Activated CD8-positive, alpha-beta memory T cell treated with anti-CD3 and anti-CD28 coated beads, Interleukin-2, amount 50 U/mL, for 4 hours (primary cell): ENCODE measurements at regions not wholly inside any gene's neighbourhood (a gene's known extent, or its start where the extent isn't known, plus 50 kb on each side); places are given as distances from the start of the nearest gene placed in this dataset.
A peak's percentile ranks its signal among the peaks of the same experiment; 100 is the strongest.

Experiments
- DNase-seq: peaks from one replicate; pipeline ENCODE4 v3.0.0-alpha.2; 2020

DNA sequence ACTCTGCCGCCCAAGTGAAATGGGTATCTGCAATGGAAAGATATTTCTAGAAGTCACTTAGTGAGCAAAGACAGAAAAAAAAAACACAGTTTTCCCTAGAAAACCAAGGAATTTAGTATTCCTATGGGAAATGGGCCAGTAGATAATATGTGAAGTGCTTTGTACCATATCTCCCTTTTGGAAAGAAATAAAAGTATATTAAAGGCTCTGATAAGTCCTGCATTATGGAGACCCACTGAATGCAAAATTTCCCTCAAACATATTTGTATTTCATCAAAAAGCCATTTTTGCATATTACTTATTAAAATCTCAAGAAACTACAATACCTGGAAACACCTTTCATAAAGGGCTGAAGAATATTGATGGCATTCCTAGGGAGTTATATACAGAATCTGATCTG lies 51.6 kb upstream of the DYNLRB2 start:
- no peak for DNase-seq

DNA sequence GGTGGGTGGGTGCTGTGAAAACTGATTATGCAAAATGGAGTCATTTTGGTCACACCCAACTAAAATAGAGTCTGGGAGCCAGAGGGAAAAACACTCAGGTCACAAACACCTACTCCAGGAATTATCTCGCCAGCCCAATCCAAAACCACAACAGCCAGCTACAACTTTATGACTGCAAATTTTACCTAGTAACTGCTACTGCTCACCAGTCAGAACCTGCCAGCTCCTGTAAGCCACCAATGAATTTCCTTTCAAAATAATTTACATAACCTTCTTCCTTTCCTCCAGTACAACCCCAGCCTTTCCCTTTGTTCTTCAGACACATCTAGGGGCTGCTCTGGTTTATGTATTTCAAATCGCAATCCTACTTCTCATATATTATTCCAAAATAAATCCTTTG lies 52.6 kb upstream of the DYNLRB2 start:
- DNase-seq: no peak

DNA sequence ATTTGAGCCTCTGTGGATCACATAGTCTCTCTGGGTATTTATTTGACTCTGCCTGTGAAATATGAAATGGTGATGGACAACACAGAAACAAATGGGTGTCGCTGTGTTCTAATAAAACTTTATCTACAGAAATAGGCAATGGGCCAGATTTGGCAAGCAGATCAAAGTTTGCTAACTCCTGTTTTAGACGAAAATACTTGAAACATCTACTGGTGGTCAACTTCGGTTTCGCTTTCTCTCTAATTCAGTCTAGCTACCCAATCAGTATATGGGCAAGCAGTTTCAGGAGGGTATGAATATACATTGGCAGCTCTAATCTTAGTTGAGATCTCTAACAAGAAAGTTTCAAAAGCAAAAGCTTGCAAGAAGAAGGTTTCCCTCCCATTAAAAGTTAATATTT lies 60.1 kb upstream of the DYNLRB2 start:
- no peak for DNase-seq

DNA sequence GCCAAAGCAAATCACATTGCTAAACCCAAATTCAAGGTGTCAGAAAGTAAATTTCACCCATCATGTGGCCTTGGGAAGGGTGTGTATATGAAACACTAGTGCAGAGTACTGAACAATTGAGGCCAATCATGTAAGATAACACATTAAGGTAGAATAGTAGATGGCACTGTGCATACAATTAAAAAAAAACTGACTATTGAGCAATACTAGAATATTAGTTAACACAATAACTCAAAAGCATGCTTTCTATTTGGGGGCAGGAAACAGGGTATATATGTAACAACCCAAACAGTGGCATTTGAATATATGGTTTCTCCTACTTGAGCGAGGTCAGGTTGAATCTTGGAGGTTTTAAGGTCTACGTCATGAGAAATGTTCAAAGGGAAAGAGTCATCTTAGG lies 63.0 kb upstream of the DYNLRB2 start:
- no peak for DNase-seq

DNA sequence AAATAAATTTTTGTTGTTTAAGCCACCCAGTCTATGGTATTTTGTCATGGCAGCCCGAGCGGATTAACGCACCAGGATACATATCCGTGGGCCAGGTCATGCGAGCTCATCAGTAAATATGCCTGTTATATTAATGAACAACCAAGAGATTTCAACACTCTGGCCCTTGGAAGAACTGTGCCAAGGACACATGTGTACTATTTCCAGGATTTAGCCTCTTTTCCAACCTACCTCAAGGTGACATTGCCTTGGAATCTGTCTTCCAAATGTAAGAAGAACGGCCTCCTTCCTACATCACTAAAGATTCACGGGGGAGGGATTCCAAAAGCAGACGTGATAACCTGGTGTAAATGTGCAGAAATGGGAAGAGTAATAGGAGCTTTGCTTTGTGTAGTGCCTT lies 72.8 kb upstream of the DYNLRB2 start:
- DNase-seq: no peak

DNA sequence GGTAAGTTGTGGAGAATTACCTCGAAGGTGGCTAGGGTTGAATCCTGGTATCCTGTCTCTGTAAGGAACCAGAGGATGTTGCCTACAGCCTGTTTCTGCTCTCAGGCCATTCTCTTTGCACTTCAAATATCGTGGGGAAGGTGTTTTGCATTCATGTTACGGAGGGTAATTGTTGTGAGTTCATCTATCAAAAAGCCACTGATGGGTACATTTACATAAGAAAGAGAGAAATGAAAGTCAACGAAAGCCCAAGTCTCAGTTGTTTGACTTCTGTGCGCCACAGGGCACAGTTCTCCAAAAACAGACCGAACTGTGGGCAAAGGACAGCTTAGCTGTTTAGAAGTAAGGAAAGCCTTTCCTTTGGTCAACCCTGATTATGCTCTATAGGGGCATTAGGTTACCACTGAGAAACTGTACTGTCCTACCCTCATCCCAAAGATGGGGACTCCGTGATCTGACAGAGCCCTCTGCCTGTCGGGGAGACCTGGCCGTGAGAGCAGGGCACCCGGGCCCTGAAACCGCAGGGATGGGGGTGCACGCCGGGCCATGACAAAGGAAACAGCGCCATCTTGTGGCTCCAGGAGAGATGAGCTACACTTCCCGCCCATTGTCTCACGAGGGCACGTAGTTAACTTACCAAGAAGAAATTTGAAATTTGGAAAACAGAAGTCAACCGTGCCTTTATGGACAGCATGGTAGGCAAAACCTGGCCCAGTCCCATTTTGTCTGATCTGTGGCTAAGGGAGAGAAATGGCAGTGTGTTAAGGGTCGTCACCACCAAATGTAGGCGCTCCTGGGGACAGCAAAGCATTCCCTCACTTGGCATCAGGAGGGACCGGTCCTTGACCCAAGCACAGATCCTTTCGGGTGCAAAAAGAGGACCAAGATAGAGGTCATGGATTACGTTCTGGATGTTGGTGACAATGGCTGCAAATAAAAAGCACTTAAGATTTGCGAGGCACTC lies 74.5 kb upstream of the DYNLRB2 start:
- peak; percentile 40 for DNase-seq

DNA sequence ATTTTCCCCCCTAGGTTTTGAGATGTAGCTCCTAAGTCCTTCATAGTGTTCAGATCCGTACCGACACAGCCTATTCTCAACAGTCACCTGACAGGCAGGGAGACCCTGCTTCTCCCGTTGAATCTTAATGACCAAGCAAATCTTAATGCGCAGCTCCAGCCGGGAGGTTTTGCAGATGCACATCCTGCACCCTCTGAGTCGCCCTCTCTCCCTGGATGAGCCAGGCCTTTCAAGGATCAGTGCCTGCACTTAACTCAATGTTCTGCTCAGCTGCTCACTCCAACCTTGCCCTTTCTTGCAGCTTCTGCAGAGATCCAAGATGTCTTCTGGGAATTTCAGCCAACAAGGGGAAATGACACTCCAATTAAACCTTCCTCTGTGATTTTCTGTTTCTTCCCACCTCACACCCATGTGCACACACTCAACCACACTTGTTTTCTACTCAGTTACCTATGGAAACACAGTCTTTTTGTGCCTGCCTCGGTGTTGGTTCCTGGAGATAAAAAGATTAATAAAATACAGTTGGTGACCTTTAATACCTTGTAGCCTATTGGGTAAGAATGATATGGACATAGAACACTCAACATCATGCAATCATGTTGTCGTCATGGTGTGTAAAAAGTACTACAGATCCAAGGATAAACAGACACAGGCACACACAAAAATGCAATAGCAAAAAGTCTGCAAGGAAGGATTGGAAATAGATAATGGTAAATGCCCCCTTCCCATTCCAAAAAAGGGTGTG lies 76.9 kb upstream of the DYNLRB2 start:
- DNase-seq: no peak

DNA sequence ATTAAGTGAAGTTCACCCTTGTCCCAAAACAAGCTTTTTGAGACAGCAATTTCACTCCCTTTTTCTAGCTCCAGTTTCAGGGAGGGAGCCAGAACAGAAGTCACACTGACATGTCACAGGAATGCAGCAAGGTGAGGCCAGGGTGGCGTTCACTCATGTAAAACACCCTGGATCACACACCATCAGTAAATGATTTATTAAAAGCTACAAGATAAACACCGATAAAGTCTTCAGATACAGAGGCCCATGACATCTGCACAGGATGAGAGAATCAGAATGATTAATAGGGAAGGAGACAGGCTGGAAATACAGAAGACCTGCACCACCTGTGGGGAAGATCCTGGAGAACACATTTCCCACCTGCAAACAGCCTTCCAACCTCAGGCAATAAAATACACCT lies 77.5 kb upstream of the DYNLRB2 start:
- DNase-seq: no peak

DNA sequence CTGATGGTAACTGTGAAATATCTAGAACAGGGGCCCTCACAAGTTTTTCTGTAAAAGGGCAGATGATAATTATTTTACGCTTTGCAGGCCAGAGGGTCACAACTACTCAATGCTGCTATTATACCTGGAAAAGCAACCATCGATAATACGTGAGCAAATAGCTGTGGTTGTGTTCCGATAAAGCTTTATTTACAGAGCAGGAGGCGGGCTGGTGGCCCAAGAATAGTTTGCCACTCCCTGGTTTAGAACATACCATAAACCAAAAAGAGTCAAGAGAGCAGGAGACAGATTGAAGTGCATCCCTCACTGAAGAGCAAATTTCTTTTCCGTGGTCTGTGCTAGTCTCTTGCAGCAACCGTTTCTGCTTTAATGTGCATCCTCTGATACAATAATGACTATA lies 77.9 kb upstream of the DYNLRB2 start:
- DNase-seq: no peak

DNA sequence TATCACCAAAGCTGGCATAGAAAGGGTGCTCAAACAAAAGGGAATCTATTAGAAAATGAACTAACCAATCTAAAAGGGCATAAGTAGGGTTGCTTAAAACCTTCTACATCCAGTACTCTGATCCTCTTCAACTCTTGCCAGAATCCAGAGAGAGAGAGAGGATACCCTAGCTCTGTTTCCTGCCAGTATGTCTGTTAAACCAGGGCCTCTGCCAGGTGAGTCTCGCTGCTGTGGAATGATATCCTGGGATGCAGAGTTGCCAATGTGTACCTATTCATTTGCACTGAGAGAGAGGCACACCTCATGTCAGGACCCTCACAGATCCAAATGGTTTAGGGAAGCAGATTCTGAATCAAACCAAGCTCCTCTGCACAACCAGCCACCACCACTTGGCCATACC lies 79.8 kb upstream of the DYNLRB2 start:
- DNase-seq: no peak

DNA sequence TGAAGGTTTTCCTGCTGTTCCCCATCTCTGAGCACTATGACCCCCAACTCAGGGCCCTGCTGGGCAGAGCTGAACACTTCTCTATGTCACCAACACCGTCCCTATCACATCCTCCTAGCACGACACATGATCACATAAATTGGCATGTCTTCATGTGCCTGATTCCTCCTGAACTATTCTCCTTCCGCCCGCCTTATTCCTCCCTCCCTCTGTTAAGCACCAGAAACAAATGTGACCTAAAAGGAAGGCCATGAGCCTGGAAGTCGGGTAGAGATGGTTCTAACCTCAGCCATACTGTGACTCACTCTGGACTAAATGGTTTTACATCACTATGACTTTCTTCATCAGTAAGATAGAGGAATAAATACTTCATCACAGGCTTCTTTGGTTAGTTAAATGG lies 80.8 kb upstream of the DYNLRB2 start:
- DNase-seq: no peak

DNA sequence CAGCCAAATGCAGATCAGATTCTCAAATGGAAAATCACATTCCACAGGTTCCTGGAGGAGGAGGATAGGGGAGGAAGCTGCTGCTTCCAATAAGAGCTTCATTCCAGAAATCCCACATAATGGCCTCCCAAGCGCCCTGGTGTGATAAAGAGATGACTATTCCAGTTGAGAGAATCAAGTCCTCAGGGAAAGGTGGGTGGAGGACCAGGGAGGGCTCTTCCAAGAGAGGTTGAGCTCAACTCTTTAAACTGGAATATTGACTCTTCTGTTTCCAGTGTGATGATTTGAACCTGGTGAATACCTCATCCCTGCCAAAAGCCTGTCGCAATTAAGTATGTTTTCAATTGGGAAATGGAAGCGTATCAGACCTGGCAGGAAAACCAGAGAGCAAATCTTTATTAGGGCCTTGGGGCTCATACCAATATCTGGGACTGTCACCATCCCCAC lies 81.4 kb upstream of the DYNLRB2 start:
- DNase-seq: no peak

DNA sequence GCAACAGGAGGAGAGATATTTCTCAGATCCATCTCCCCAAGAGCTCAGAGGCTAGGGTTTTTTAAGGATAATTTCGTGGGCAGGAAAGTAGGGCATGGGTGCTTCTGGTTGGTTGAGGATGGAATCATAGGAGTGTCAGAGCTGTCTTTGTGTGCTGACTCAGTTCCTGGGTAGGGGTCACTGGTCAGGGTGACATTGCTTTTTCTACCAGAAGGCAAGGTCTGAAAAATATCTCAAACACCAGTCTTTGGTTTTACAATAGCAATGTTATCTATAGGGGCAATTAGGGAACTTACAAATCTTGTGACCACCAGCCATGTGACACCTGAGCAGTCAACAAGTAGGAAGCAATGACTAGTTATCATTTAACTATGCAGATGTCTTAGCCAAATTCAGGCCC lies 82.9 kb upstream of the DYNLRB2 start:
- no peak for DNase-seq

DNA sequence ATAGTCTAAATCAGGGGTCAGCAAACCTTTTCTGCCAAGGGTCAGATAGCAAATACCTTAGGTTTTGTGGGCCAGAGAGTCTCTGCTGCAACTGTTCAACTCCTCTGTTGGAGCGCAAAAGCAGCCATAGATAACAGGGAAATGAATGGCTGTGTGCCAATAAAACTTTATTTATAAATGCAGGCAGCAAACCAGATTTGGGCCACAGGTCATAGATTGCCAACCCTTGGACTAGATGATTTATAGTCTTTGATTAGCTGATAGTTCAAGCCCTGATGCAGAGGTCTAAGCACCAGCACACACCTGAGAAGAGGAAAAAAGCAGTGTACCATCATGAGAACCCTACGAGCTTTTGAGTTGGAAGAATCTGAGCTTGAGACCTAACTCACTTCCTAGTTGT lies 86.0 kb upstream of the DYNLRB2 start:
- DNase-seq: no peak

DNA sequence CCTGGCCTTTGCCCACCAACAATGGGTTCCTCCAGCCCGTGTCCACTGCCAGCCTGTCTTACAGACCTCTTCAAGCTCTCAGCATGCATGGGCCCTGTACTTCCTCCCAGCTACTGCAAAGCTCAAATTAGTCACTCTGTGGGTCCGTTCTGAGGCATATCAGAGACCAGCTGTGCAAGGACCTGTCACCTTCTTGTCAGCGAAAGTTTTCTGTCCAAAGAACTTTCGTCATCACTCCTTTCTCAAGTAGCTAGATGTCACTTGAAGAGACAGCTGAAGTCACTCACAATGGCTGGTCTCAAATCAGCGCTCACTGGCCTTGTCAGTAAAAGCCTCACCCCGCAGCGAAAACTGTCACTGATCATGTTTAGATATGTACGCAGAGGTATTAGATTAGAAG lies 91.4 kb upstream of the DYNLRB2 start:
- no peak for DNase-seq

DNA sequence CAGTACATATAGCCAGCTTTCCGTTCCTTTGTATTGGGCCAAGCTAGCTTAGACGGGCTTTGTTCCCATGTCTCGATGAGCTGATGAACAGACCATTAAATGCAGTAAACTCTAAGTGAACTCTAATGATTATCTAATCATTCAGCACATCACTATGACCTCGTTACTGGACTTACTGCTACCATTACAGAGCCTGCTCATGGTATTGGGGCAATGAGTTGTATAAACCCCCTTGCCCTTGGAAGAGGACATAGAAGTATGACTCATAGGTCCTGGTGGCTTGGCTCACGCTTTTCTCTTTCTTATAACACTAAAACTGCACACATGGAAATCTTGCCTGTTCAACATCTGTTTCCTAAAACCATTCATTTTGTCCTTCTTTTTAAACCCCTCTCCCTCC lies 93.6 kb upstream of the DYNLRB2 start:
- no peak for DNase-seq

DNA sequence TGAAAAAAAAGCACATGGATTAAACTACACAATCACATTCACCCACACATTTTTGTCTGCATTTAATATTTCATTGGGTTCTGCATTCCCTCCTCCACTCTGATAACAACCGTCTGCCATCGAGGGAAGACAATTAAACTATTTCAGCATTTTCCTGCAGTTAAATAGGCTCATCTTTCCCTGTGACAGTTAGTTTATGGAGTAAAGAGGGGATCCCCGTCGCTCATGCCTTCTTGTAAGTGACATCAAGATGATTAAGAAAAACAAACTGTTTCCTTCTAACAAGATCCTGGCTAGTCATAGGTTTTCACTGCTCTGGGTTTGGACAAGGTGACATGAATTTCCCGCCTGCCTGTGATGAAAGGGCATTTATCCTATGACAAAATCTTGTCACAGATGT lies 98.0 kb upstream of the DYNLRB2 start:
- DNase-seq: no peak

DNA sequence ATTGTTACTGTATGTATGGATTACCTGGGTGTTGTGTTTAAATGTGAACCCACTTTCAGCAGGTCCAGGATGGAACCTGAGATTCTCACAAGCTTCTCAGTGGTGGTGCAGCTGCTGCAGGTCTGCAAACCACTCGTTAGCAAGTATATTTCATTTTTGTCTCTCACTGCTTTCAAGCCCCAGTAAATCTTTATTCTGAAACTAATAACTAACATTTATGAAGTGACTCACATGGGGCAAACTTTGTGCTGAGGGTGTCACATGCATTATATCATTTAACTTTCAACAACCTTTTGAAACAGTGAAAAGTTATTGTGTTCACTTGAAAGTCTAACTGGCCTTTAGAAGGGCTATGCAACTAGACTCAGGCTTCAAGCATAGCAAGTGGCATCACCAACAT lies 98.9 kb upstream of the DYNLRB2 start:
- no peak for DNase-seq

DNA sequence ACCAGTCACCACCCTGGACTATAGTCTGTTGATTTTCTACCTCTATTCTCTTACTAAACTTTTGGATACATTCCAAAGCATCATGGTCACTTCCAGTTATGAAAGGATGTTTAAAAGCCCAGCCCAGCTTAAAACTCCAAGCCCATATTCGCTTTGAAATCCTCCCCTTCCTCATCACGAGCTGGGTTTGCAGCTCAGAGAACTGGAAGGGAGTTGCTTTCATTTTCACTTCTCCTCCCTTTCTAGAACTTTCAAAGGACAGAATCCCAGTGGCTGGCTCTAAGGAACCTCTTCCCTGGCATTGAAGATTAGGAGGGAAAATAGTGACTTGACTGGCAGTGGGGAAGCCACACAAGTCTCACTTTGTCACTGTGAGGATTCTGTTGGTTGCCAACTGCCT lies 100.1 kb upstream of the DYNLRB2 start:
- DNase-seq: no peak

DNA sequence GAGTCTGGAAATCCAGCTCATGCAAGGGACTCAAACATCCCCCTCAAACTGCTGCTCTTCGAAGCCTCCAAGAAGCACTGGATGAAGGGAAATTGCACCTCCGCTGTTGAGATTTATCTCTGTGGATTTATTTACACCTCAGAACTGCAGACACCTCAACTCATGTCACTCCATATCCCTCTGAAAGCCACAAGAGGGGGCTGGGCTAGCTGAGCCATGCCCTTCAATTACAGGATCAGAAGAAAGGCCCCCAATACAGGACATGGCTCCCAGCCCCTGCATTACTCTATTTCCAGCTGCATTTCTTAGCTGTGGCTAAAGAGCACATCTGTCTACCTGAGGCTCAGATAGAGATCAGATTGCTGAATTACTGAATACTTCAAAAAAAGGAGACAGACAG lies 103.1 kb upstream of the DYNLRB2 start:
- no peak for DNase-seq

DNA sequence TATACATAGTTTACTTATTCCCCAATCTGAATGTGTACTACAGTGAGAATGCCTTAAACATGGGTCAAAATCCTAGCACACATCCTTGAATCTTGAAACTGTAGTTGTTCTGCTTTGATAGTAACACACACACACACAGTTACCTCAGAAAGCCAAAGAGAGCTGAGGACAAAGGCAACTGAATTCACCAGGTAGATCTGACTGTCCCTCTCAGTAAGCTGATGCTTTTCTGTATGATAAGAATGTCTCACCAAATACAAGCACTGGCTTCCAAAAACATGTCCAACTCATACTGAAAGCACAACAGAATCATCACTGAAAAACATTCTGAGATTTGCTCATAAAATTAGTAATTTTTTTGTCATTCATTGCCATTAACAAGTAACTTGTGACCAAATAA lies 104.3 kb upstream of the DYNLRB2 start:
- no peak for DNase-seq

DNA sequence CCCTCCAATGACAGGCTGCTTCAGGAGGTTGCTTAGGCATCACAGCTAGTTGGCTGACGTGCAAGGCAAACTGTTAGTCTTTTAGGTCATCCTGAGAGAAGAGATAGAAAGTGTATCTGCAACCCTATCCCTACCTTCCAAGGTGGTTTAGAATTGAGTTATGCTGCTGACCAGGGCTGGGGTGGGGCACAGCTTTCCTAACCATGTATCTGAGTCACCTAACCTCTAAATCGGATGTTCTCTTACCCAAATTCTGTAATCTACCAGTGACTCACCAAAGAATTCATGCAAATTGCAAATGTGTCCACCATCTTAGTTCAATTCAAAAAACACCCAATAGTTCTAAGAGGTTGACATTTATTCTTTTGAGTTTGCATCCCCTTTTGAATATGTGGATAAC lies 107.2 kb upstream of the DYNLRB2 start:
- no peak for DNase-seq

DNA sequence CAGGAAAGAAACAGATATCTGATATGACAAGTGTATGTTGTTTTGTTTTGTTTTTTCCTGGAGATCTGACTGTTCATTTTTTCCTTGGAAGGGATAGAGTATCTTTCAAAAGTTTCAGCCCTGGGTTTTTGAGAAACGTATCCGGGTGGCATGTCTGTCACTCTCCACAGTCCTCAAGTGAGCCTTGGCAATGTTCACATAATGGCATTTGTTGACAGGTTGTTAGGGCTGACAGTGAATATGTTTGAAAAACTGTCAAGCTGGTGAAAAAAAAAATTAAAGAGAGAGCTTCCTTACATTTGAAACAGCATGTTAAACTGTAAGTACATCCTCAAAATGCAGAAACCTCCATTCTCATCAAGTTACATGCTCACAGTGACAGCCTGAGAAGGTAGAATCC lies 113.0 kb upstream of the DYNLRB2 start:
- no peak for DNase-seq
